Suprapubic skin (tissue), 3 donors: ENCODE measurements at regions not wholly inside any gene's neighbourhood (a gene's known extent, or its start where the extent isn't known, plus 50 kb on each side); places are given as distances from the start of the nearest gene placed in this dataset.

Source experiments
- POLR2AphosphoS5 ChIP-seq, 3 donors: sonication (generic); formaldehyde crosslinking; IDR thresholded peaks; one replicate each; pipeline ENCODE4 v1.6.1; 2017; ENCODE audit warnings: antibody characterized with exemption in 3 of 3
- TF ChIP-seq, protein P1 (sequence below), 2 donors: fragments of 200-600 bp in 1 of 2; fragments of 450-650 bp in 1 of 2; sonication (generic) in 1 of 2; IDR thresholded peaks; one replicate each; pipeline ENCODE4 v1.5.1; 2016 to 2019; ENCODE audit warnings: antibody characterized with exemption in 2 of 2, mild to moderate bottlenecking in 1 of 2, moderate library complexity in 1 of 2

DNA sequence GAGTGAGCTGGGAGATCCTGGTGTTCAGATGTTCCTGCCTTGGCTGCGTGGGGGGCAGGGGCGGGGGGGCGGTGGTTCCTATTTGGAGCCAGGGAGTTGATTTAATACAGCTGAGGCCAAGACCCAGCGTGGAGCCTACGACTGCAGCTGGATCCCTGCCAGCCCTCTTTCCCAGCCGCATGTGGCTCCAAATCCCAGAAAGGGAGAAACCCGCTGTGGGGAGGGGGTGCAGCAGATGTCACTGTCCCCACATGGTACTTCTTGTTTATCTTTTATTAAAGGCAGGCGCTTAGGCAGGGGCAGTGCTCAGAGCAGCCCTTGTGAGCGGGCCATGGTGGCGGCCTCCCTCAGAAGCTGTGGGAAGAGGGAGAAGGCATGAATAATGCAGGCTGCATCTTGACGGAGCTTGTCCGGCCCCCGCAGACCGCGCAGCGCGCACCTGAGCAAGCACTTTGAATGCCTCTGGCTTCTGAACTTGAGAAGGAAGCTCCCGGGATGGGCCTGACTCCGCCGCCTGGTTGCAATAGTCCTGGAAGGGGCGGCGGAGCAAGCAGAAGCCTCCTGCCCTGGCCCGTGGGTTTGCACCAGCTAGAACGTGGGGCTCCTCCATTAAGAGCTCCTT is 112.1 kb downstream of the GLI2 start:
- no peak for TF ChIP-seq POLR2AphosphoS5 (IDR thresholded peaks at IDR 0.05)
- TF ChIP-seq, protein P1, sequence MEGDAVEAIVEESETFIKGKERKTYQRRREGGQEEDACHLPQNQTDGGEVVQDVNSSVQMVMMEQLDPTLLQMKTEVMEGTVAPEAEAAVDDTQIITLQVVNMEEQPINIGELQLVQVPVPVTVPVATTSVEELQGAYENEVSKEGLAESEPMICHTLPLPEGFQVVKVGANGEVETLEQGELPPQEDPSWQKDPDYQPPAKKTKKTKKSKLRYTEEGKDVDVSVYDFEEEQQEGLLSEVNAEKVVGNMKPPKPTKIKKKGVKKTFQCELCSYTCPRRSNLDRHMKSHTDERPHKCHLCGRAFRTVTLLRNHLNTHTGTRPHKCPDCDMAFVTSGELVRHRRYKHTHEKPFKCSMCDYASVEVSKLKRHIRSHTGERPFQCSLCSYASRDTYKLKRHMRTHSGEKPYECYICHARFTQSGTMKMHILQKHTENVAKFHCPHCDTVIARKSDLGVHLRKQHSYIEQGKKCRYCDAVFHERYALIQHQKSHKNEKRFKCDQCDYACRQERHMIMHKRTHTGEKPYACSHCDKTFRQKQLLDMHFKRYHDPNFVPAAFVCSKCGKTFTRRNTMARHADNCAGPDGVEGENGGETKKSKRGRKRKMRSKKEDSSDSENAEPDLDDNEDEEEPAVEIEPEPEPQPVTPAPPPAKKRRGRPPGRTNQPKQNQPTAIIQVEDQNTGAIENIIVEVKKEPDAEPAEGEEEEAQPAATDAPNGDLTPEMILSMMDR (IDR thresholded peaks at IDR 0.05), result no peak
